ENCODE measurements at regions not wholly inside any gene's neighbourhood (a gene's known extent, or its start where the extent isn't known, plus 50 kb on each side); places are given as distances from the start of the nearest gene placed in this dataset.

DNA sequence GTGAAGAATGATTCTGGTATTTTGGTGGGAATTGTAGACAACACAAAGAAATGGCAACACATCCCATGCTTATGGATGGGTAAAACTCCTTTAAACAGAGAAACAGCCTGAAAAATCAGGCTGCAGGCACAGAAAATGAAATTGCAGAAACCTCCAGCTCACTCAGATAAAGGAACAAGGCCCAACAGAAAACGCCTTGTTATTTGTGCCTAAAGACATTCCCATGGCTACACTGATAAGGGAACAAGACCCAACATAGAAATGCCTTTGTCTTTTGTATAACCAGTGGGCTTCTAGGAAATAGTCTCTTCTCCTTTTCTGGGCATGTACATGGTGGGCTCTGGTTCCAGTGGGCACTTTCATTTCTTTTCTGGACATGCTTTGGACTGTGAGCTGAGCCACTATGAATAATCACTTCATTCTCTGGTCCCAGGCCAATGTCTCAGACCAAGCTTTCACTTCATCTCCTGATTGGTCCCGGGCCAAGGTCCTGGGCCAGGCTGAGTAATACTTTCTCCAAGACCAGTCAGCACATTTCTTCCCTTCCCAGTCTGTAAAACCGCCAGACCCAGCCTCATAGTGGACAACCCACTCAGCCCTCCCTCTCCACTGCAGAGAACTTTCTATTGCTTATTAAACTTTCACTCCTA lies 160.5 kb downstream of the TBX22 start:
- ATAC-seq (ENCODE audit: low read depth) = no peak
- H3K36me3 ChIP-seq (replicated peaks in 1 of 2; ENCODE audit: control extremely low read depth in 1 of 2, control insufficient read depth in 1 of 2, extremely low read depth in 1 of 2, insufficient read depth in 2 of 2, low read length in 1 of 2) = no peaks in the 10 kb centered on the region
- CTCF ChIA-PET = no interaction called here
- DNase-seq = no peak
- no peaks in the 10 kb centered on the region for H4K20me1 ChIP-seq (ENCODE audit: control insufficient read depth, insufficient read depth, low read length, poor library complexity, severe bottlenecking)
- H3K9me3 Mint-ChIP-seq (ENCODE audit: insufficient read depth) = no peaks in the 10 kb centered on the region
- no peaks in the 10 kb centered on the region for H3K27me3 ChIP-seq (replicated peaks in 1 of 4; ENCODE audit: control extremely low read depth in 1 of 4, control insufficient read depth in 3 of 4, insufficient read depth in 4 of 4, low read length in 3 of 4)
- TF ChIP-seq, protein P1, sequence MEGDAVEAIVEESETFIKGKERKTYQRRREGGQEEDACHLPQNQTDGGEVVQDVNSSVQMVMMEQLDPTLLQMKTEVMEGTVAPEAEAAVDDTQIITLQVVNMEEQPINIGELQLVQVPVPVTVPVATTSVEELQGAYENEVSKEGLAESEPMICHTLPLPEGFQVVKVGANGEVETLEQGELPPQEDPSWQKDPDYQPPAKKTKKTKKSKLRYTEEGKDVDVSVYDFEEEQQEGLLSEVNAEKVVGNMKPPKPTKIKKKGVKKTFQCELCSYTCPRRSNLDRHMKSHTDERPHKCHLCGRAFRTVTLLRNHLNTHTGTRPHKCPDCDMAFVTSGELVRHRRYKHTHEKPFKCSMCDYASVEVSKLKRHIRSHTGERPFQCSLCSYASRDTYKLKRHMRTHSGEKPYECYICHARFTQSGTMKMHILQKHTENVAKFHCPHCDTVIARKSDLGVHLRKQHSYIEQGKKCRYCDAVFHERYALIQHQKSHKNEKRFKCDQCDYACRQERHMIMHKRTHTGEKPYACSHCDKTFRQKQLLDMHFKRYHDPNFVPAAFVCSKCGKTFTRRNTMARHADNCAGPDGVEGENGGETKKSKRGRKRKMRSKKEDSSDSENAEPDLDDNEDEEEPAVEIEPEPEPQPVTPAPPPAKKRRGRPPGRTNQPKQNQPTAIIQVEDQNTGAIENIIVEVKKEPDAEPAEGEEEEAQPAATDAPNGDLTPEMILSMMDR (IDR thresholded peaks at IDR 0.05) = no peak
- TF ChIP-seq EZH2 (IDR thresholded peaks at IDR 0.05; ENCODE audit: borderline replicate concordance, insufficient read depth, low read depth, low read length, poor library complexity, severe bottlenecking) = no peak
- no peak overlapping the region for H2AFZ ChIP-seq (ENCODE audit: insufficient read depth, low read depth, low read length, poor library complexity, severe bottlenecking)
- no peaks in the 10 kb centered on the region for H3K79me2 ChIP-seq (ENCODE audit: control insufficient read depth, insufficient read depth, low read length)
- H3K4me3 ChIP-seq (ENCODE audit: control extremely low read depth in 1 of 5, extremely low read depth in 1 of 5, insufficient read depth in 1 of 5, low read depth in 2 of 5, low read length in 4 of 5) = no peak overlapping the region
- POLR2A ChIA-PET = no interaction called here
- no peak overlapping the region for H3K27ac ChIP-seq (ENCODE audit: low read length in 2 of 2)
- H3K4me2 ChIP-seq (replicated peaks; ENCODE audit: low read depth, low read length, poor library complexity, severe bottlenecking) = no peak overlapping the region
- H3K9me3 ChIP-seq (ENCODE audit: control extremely low read depth in 1 of 3, control insufficient read depth in 2 of 3, insufficient read depth in 1 of 3, low read length in 2 of 3) = peaks cover 0 to 3% (median 0%) of the 10 kb centered on the region in 3 donors
- intact Hi-C loops (cut with micrococcal nuclease) = no loop called here
- no peak overlapping the region for H3K9ac ChIP-seq (ENCODE audit: low read length)
- H3K27me3 Mint-ChIP-seq = no peaks in the 10 kb centered on the region
- H3K27ac Mint-ChIP-seq = no peak overlapping the region
- no peaks in the 10 kb centered on the region for H3K4me1 ChIP-seq (ENCODE audit: control insufficient read depth in 2 of 2, insufficient read depth in 2 of 2, low read length in 2 of 2)
- 79% methylated on average over 2 of the region's 3 CpGs for WGBS (ENCODE audit: insufficient coverage)
- no peaks in the 10 kb centered on the region for H3K4me1 Mint-ChIP-seq
- no peak overlapping the region for H3K4me3 Mint-ChIP-seq

DNA sequence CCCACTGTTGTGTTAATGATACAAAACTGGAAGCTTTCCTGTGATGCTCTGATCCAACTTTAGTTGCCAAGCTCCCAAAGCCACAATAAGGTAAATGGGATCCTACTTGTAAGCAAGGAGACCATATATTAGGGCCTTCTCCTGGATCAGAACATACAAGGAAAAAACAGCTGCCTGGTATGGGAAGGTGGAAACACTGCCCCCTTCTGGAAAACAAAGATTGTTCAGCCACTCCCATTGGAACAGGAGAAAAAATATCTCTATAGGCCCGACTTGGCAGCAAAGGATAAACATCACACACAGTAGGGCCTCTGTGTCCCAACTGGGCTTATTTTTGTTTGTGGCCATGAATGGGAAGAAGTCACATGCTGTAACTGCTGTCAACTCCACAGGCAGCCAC lies 166.5 kb downstream of the TBX22 start:
- TF ChIP-seq EZH2 (IDR thresholded peaks at IDR 0.05; ENCODE audit: borderline replicate concordance, insufficient read depth, low read depth, low read length, poor library complexity, severe bottlenecking) = no peak
- TF ChIP-seq, protein P1 (IDR thresholded peaks at IDR 0.05) = no peak
- CTCF ChIA-PET = no interaction called here
- WGBS (ENCODE audit: insufficient coverage) = no CpG with 5 or more reads among the region's 1 CpG
- H3K27ac Mint-ChIP-seq = no peak overlapping the region
- no peak overlapping the region for H3K4me3 Mint-ChIP-seq
- no peak overlapping the region for H2AFZ ChIP-seq (ENCODE audit: insufficient read depth, low read depth, low read length, poor library complexity, severe bottlenecking)
- no peaks in the 10 kb centered on the region for H3K36me3 ChIP-seq (replicated peaks in 1 of 2; ENCODE audit: control extremely low read depth in 1 of 2, control insufficient read depth in 1 of 2, extremely low read depth in 1 of 2, insufficient read depth in 2 of 2, low read length in 1 of 2)
- no peak overlapping the region for H3K4me2 ChIP-seq (replicated peaks; ENCODE audit: low read depth, low read length, poor library complexity, severe bottlenecking)
- intact Hi-C loops (cut with micrococcal nuclease) = no loop called here
- no peak overlapping the region for H3K4me3 ChIP-seq (ENCODE audit: control extremely low read depth in 1 of 5, extremely low read depth in 1 of 5, insufficient read depth in 1 of 5, low read depth in 2 of 5, low read length in 4 of 5)
- no peaks in the 10 kb centered on the region for H3K9me3 ChIP-seq (ENCODE audit: control extremely low read depth in 1 of 3, control insufficient read depth in 2 of 3, insufficient read depth in 1 of 3, low read length in 2 of 3)
- no peak overlapping the region for H3K27ac ChIP-seq (ENCODE audit: low read length in 2 of 2)
- no peaks in the 10 kb centered on the region for H4K20me1 ChIP-seq (ENCODE audit: control insufficient read depth, insufficient read depth, low read length, poor library complexity, severe bottlenecking)
- no peaks in the 10 kb centered on the region for H3K27me3 Mint-ChIP-seq
- POLR2A ChIA-PET = no interaction called here
- no peaks in the 10 kb centered on the region for H3K79me2 ChIP-seq (ENCODE audit: control insufficient read depth, insufficient read depth, low read length)
- no peak for ATAC-seq (ENCODE audit: low read depth)
- no peak overlapping the region for H3K9ac ChIP-seq (ENCODE audit: low read length)
- H3K27me3 ChIP-seq (replicated peaks in 1 of 4; ENCODE audit: control extremely low read depth in 1 of 4, control insufficient read depth in 3 of 4, insufficient read depth in 4 of 4, low read length in 3 of 4) = no peaks in the 10 kb centered on the region
- H3K4me1 ChIP-seq (ENCODE audit: control insufficient read depth in 2 of 2, insufficient read depth in 2 of 2, low read length in 2 of 2) = no peaks in the 10 kb centered on the region
- H3K4me1 Mint-ChIP-seq = no peaks in the 10 kb centered on the region
- DNase-seq = no peak
- no peaks in the 10 kb centered on the region for H3K9me3 Mint-ChIP-seq (ENCODE audit: insufficient read depth)
